ENCODE measurements at regions not wholly inside any gene's neighbourhood (a gene's known extent, or its start where the extent isn't known, plus 50 kb on each side); places are given as distances from the start of the nearest gene placed in this dataset.

DNA sequence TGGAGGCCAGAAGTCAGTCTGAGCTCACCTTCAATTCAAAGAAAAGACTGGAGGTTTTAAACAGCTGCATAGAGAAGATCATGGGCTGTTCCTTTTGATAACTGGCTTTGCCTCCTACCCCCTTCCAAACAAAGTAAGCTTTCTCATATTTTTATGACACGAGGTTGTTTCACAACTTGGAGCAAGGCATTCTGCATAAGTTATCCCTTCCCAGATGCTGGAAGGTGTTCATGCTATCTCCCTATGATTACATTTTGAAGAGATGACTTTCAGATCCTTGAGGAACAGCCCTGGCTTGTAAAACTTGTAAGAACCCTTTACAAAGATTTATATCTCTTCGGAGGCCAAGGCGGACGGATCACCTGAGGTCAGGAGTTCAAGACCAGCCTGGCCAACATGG, 571.9 kb upstream of the FTMT start:
- TF ChIP-seq CTCF (conservative IDR thresholded peaks at IDR 0.05) (no peak), EZH2 (IDR thresholded peaks at IDR 0.05; ENCODE audit: low read depth) (no peak)
